Keratinocyte (primary cell): ENCODE measurements at regions not wholly inside any gene's neighbourhood (a gene's known extent, or its start where the extent isn't known, plus 50 kb on each side); places are given as distances from the start of the nearest gene placed in this dataset.

Experiments
- DNase-seq: peaks from one replicate; pipeline ENCODE4 v3.0.0-alpha.2; 2011; ENCODE audit warnings: low read depth, missing footprints, low spot score
- FAIRE-seq: peaks from 2 replicates; lab custom pipeline; 2011; peaks lifted over from hg19 to GRCh38; lab: Jason Lieb, UNC
- H2AFZ ChIP-seq: 2 replicates; pipeline ENCODE4 v1.6.0; 2012; ENCODE audit warnings: low read length, control low read depth, inconsistent platforms; ENCODE audit not compliant: control insufficient read depth
- H3K27ac ChIP-seq: 2 replicates; pipeline ENCODE4 v1.5.1; 2011; ENCODE audit warnings: low read length; ENCODE audit not compliant: control insufficient read depth, insufficient read depth
- H3K27me3 ChIP-seq: 3 replicates; pipeline ENCODE4 v1.6.0; 2011; ENCODE audit warnings: low read length; ENCODE audit not compliant: control insufficient read depth, insufficient read depth; ENCODE audit errors: extremely low read depth
- H3K36me3 ChIP-seq, 2 experiments: 2 replicates in 1 of 2; 3 replicates in 1 of 2; pipeline ENCODE4 v1.5.1; 2011; ENCODE audit warnings: low read length in 2 of 2, mild to moderate bottlenecking in 1 of 2; ENCODE audit not compliant: control insufficient read depth in 2 of 2, insufficient read depth in 2 of 2; ENCODE audit errors: extremely low read depth in 1 of 2
- H3K4me1 ChIP-seq: 3 replicates; pipeline ENCODE4 v1.5.1; 2011; ENCODE audit warnings: low read length; ENCODE audit not compliant: control insufficient read depth, insufficient read depth; ENCODE audit errors: extremely low read depth
- H3K4me2 ChIP-seq: 3 replicates; pipeline ENCODE4 v1.6.0; 2011; ENCODE audit warnings: low read depth, low read length; ENCODE audit not compliant: control insufficient read depth, insufficient read depth; ENCODE audit errors: extremely low read depth
- H3K4me3 ChIP-seq, 3 experiments: fragments of 200-600 bp in 1 of 3; sonication (generic) in 1 of 3; 2 replicates in 2 of 3; 3 replicates in 1 of 3; pipeline ENCODE4 v1.5.1; 2011 to 2016; ENCODE audit warnings: low read length in 3 of 3, mild to moderate bottlenecking in 3 of 3, control low read depth in 2 of 3, inconsistent platforms in 1 of 3, low read depth in 1 of 3, mixed read lengths in 1 of 3, mixed run types in 1 of 3, moderate library complexity in 1 of 3; ENCODE audit not compliant: control insufficient read depth in 2 of 3, insufficient read depth in 2 of 3; ENCODE audit errors: extremely low read depth in 1 of 3
- H3K79me2 ChIP-seq: 2 replicates; pipeline ENCODE4 v1.6.0; 2012; ENCODE audit warnings: low read length; ENCODE audit not compliant: control insufficient read depth, insufficient read depth
- H3K9ac ChIP-seq: 3 replicates; pipeline ENCODE4 v1.6.0; 2011; ENCODE audit warnings: low read length; ENCODE audit not compliant: control insufficient read depth, insufficient read depth; ENCODE audit errors: extremely low read depth
- H3K9me1 ChIP-seq: 3 replicates; pipeline ENCODE4 v1.6.0; 2011; ENCODE audit warnings: low read length; ENCODE audit not compliant: control insufficient read depth, insufficient read depth; ENCODE audit errors: extremely low read depth
- H3K9me3 ChIP-seq: 2 replicates; pipeline ENCODE4 v1.5.1; 2012; ENCODE audit warnings: low read depth, low read length; ENCODE audit not compliant: control insufficient read depth
- H4K20me1 ChIP-seq: 3 replicates; pipeline ENCODE4 v1.6.0; 2011; ENCODE audit warnings: low read length; ENCODE audit not compliant: control insufficient read depth, insufficient read depth; ENCODE audit errors: extremely low read depth
- EZH2 ChIP-seq: IDR thresholded peaks from one replicate; pipeline ENCODE4 v1.6.1; 2012; ENCODE audit warnings: inconsistent platforms, mild to moderate bottlenecking, low read length, moderate library complexity
- dilution Hi-C: fragments of 300-500 bp; cut with MboI; formaldehyde crosslinking; loops from one replicate; pipeline ENCODE4 v1.7.0; 2020; ENCODE audit warnings: low sequenced_read_pairs; ENCODE audit not compliant: extremely low pct_ligation_motif_present
- TF ChIP-seq, protein P1 (sequence below), 3 experiments: IDR thresholded peaks in 1 of 3; conservative IDR thresholded peaks in 1 of 3; optimal IDR thresholded peaks in 1 of 3; 2 replicates in 2 of 3; 3 replicates in 1 of 3; pipeline versions ENCODE3 to v1.5.1; 2011; ENCODE audit warnings: low read length in 3 of 3, mild to moderate bottlenecking in 3 of 3, moderate library complexity in 2 of 3, control low read depth in 1 of 3, inconsistent platforms in 1 of 3; ENCODE audit not compliant: insufficient read depth in 2 of 3; ENCODE audit errors: extremely low read depth in 1 of 3

DNA sequence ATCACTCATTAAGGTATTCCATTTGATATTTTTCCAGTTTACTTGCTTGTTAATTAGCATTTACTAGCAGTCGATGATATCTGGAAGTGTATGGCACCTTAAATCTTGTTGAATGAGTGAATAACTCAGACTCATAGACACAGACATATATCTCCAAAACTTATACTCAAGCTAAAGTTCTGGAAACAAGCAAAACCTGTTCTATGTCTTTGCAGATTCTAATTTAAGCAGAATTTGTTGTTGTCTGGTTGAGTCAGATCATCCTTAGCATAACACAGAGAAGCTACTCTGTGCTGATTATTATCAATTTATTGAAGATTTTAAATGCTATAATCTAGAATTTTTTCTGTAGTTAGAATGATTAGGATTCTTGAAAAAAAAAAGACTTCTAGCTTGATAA lies 296.2 kb downstream of the MDFIC start:
- FAIRE-seq (no peak), DNase-seq (no peak)
- H3K79me2 ChIP-seq = no peaks in the 10 kb centered on the region
- no peaks in the 10 kb centered on the region for H3K27me3 ChIP-seq
- H3K4me1 ChIP-seq = no peaks in the 10 kb centered on the region
- H3K9ac ChIP-seq = no peak overlapping the region
- no peaks in the 10 kb centered on the region for H4K20me1 ChIP-seq
- H3K36me3 ChIP-seq = no peaks in the 10 kb centered on the region
- no peak overlapping the region for H2AFZ ChIP-seq
- no peaks in the 10 kb centered on the region for H3K9me3 ChIP-seq
- dilution Hi-C loops = no loop called here
- no peak for TF ChIP-seq EZH2
- TF ChIP-seq, protein P1, sequence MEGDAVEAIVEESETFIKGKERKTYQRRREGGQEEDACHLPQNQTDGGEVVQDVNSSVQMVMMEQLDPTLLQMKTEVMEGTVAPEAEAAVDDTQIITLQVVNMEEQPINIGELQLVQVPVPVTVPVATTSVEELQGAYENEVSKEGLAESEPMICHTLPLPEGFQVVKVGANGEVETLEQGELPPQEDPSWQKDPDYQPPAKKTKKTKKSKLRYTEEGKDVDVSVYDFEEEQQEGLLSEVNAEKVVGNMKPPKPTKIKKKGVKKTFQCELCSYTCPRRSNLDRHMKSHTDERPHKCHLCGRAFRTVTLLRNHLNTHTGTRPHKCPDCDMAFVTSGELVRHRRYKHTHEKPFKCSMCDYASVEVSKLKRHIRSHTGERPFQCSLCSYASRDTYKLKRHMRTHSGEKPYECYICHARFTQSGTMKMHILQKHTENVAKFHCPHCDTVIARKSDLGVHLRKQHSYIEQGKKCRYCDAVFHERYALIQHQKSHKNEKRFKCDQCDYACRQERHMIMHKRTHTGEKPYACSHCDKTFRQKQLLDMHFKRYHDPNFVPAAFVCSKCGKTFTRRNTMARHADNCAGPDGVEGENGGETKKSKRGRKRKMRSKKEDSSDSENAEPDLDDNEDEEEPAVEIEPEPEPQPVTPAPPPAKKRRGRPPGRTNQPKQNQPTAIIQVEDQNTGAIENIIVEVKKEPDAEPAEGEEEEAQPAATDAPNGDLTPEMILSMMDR (optimal IDR thresholded peaks at IDR 0.05 in 1 of 3, IDR thresholded peaks at IDR 0.05 in 1 of 3, conservative IDR thresholded peaks at IDR 0.05 in 1 of 3; ENCODE audit: extremely low read depth in 1 of 3, insufficient read depth in 2 of 3, low read length in 3 of 3) = no peak
- no peak overlapping the region for H3K4me2 ChIP-seq
- no peak overlapping the region for H3K27ac ChIP-seq
- H3K4me3 ChIP-seq = no peak overlapping the region
- no peaks in the 10 kb centered on the region for H3K9me1 ChIP-seq

GRCh38 chr7:115217373-115217772 lies 295.5 kb downstream of the MDFIC start:
- Histone ChIP-seq H3K27ac (no peak overlapping the region), H3K4me1 (no peaks in the 10 kb centered on the region), H3K36me3 (no peaks in the 10 kb centered on the region), H3K79me2 (no peaks in the 10 kb centered on the region), H3K9me1 (no peaks in the 10 kb centered on the region), H3K4me3 (no peak overlapping the region), H2AFZ (no peak overlapping the region), H3K27me3 (no peaks in the 10 kb centered on the region), H3K9me3 (no peaks in the 10 kb centered on the region), H4K20me1 (no peaks in the 10 kb centered on the region), H3K4me2 (no peak overlapping the region), H3K9ac (no peak overlapping the region)
- DNase-seq (no peak), FAIRE-seq (no peak)
- TF ChIP-seq, protein P1 (optimal IDR thresholded peaks at IDR 0.05 in 1 of 3, IDR thresholded peaks at IDR 0.05 in 1 of 3, conservative IDR thresholded peaks at IDR 0.05 in 1 of 3; ENCODE audit: extremely low read depth in 1 of 3, insufficient read depth in 2 of 3, low read length in 3 of 3) = no peak
- no peak for TF ChIP-seq EZH2
- dilution Hi-C loops = no loop called here
